K562 (cell line): ENCODE measurements at regions not wholly inside any gene's neighbourhood (a gene's known extent, or its start where the extent isn't known, plus 50 kb on each side); places are given as distances from the start of the nearest gene placed in this dataset.
A peak's percentile ranks its signal among the peaks of the same experiment; 100 is the strongest.

Experiments
- JUN ChIP-seq, 2 experiments: sonication (generic) in 1 of 2; formaldehyde crosslinking in 1 of 2; IDR thresholded peaks; 2 replicates each; pipeline versions ENCODE4 v1.6.1 to v1.8.0; 2012 to 2022; ENCODE audit warnings: borderline replicate concordance in 2 of 2, mild to moderate bottlenecking in 2 of 2, improper control_type of control experiment in 1 of 2, low read depth in 1 of 2, low read length in 1 of 2, missing genetic modification reagents in 1 of 2
- MECOM ChIP-seq: fragments of 250-450 bp; sonication (Bioruptor Pico); IDR thresholded peaks from 2 replicates; pipeline ENCODE4 v1.8.0; 2022; ENCODE audit warnings: inconsistent platforms
- MYC ChIP-seq, 2 experiments: fragments of 250-450 bp in 1 of 2; sonication (Bioruptor Pico) in 1 of 2; IDR thresholded peaks; 2 replicates each; pipeline versions ENCODE4 v1.5.1 to v1.6.1; 2012 to 2021; ENCODE audit warnings: low read depth in 2 of 2, borderline replicate concordance in 1 of 2, improper control_type of control experiment in 1 of 2, low read length in 1 of 2, mild to moderate bottlenecking in 1 of 2, moderate library complexity in 1 of 2
- NCOA2 ChIP-seq, 2 experiments: fragments of 450-650 bp; IDR thresholded peaks; 2 replicates each; pipeline ENCODE4 v1.6.1; 2018; ENCODE audit warnings: mild to moderate bottlenecking in 2 of 2, moderate library complexity in 1 of 2; ENCODE audit not compliant: partially characterized antibody in 2 of 2
- PRMT5 ChIP-seq: sonication (generic); formaldehyde crosslinking; IDR thresholded peaks from 2 replicates; pipeline ENCODE4 v1.5.0; 2020; ENCODE audit warnings: missing genetic modification reagents
- TCFL5 ChIP-seq: fragments of 250-450 bp; sonication (Bioruptor Pico); conservative IDR thresholded peaks from 2 replicates; pipeline ENCODE4 v1.6.1; 2021; ENCODE audit warnings: mild to moderate bottlenecking, moderate library complexity, matching md5 sums
- TOE1 ChIP-seq, 2 experiments: fragments of 450-650 bp in 1 of 2; sonication (generic) in 1 of 2; formaldehyde crosslinking in 1 of 2; IDR thresholded peaks; 2 replicates each; pipeline versions ENCODE4 v1.7.1 to v1.8.0; 2016 to 2022; ENCODE audit warnings: borderline replicate concordance in 2 of 2, mild to moderate bottlenecking in 2 of 2, antibody characterized with exemption in 1 of 2, inconsistent platforms in 1 of 2, low read depth in 1 of 2, missing genetic modification reagents in 1 of 2, moderate library complexity in 1 of 2
- ZC3H8 ChIP-seq: fragments of 450-650 bp; IDR thresholded peaks from 2 replicates; pipeline ENCODE4 v1.6.1; 2017
- ZNF232 ChIP-seq: sonication (generic); formaldehyde crosslinking; IDR thresholded peaks from 2 replicates; pipeline ENCODE4 v1.8.0; 2022; ENCODE audit warnings: mild to moderate bottlenecking, missing genetic modification reagents
- ZNF24 ChIP-seq: fragments of 450-650 bp; IDR thresholded peaks from 2 replicates; pipeline ENCODE4 v1.6.1; 2016
- ZNF3 ChIP-seq: fragments of 250-450 bp; sonication (Bioruptor Pico); IDR thresholded peaks from 2 replicates; pipeline ENCODE4 v1.5.0; 2021; ENCODE audit warnings: mild to moderate bottlenecking, moderate library complexity
- ZNF354B ChIP-seq: fragments of 250-450 bp; sonication (Bioruptor Pico); IDR thresholded peaks from 2 replicates; pipeline ENCODE4 v1.4.0; 2020
- TF ChIP-seq, protein P1 (sequence below), 3 experiments: fragments of 200-800 bp in 1 of 3; sonication (Bioruptor generic) in 1 of 3; sonication (generic) in 1 of 3; formaldehyde crosslinking in 1 of 3; IDR thresholded peaks; 2 replicates each; pipeline versions ENCODE4 v1.6.1 to v1.8.0; 2016 to 2022; ENCODE audit warnings: mild to moderate bottlenecking in 2 of 3, missing compliant biosample characterization in 2 of 3, missing genetic modification characterization in 2 of 3, missing genetic modification reagents in 1 of 3
- TF ChIP-seq, protein P2 (sequence below), 2 experiments: fragments of 450-650 bp; IDR thresholded peaks; 2 replicates each; pipeline ENCODE4 v1.6.1; 2016
- TF ChIP-seq, protein P3 (sequence below): fragments of 250-450 bp; sonication (Bioruptor Pico); IDR thresholded peaks from 2 replicates; pipeline ENCODE4 v1.4.0; 2020; ENCODE audit warnings: borderline replicate concordance
- TF ChIP-seq, protein P4 (sequence below), 2 experiments: fragments of 150-350 bp in 1 of 2; IDR thresholded peaks; 2 replicates each; pipeline ENCODE4 v1.6.1; 2012 to 2016; ENCODE audit warnings: low read depth in 2 of 2, low read length in 2 of 2, mild to moderate bottlenecking in 1 of 2, moderate library complexity in 1 of 2
- TF ChIP-seq, protein P5 (sequence below): fragments of 450-650 bp; formaldehyde crosslinking; IDR thresholded peaks from 2 replicates; pipeline ENCODE4 v1.4.0; 2022; ENCODE audit warnings: missing genetic modification characterization

DNA sequence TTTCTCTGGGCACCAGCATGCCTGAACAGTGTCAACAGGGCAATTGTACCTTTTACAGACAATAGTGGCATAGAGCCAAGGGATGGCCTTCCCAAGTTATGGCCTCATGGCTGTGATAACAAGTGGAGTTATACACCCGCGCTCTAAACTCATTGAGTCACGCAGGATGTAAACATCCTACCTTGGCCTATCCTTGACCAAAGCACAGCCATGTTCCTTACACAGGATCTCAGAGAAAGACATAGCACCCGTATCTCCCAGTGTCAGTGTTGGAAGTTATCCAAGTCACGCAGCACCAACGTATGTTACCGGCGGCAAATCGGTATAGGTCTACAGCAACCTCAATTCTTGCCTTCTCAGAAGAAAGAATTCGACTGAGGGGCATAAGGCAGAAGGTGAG lies 1654.9 kb upstream of the LRRTM3 start (continued):
- TF ChIP-seq, protein P1, sequence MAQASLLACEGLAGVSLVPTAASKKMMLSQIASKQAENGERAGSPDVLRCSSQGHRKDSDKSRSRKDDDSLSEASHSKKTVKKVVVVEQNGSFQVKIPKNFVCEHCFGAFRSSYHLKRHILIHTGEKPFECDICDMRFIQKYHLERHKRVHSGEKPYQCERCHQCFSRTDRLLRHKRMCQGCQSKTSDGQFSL (CRISPR knock-in tag; IDR thresholded peaks at IDR 0.05), result no peak
- TF ChIP-seq, protein P1 (tag; IDR thresholded peaks at IDR 0.05), result peak in 1 of 2 experiments; percentile 51; a peak in 1 of 4 replicates
- TF ChIP-seq TCFL5 (CRISPR knock-in tag) (no peak), PRMT5 (CRISPR knock-in tag) (no peak), TOE1 (IDR thresholded peaks at IDR 0.05; ENCODE audit: borderline replicate concordance) (no peak), TOE1 (CRISPR knock-in tag; IDR thresholded peaks at IDR 0.05; ENCODE audit: borderline replicate concordance, low read depth) (no peak), NCOA2 (IDR thresholded peaks at IDR 0.05; ENCODE audit: partially characterized antibody in 2 of 2) (no peak), ZNF232 (CRISPR knock-in tag) (no peak), ZC3H8 (no peak), MYC (IDR thresholded peaks at IDR 0.05; ENCODE audit: low read depth, low read length) (no peak), MYC (CRISPR knock-in tag; IDR thresholded peaks at IDR 0.05; ENCODE audit: borderline replicate concordance, low read depth) (no peak), MECOM (CRISPR knock-in tag) (no peak), JUN (IDR thresholded peaks at IDR 0.05; ENCODE audit: borderline replicate concordance, low read depth, low read length) (no peak), JUN (CRISPR knock-in tag; IDR thresholded peaks at IDR 0.05; ENCODE audit: borderline replicate concordance) (no peak), ZNF354B (CRISPR knock-in tag) (no peak), ZNF24 (no peak), ZNF3 (CRISPR knock-in tag) (no peak)
- TF ChIP-seq, protein P2, sequence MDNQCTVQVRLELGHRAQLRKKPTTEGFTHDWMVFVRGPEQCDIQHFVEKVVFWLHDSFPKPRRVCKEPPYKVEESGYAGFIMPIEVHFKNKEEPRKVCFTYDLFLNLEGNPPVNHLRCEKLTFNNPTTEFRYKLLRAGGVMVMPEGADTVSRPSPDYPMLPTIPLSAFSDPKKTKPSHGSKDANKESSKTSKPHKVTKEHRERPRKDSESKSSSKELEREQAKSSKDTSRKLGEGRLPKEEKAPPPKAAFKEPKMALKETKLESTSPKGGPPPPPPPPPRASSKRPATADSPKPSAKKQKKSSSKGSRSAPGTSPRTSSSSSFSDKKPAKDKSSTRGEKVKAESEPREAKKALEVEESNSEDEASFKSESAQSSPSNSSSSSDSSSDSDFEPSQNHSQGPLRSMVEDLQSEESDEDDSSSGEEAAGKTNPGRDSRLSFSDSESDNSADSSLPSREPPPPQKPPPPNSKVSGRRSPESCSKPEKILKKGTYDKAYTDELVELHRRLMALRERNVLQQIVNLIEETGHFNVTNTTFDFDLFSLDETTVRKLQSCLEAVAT (IDR thresholded peaks at IDR 0.05), result no peak
- TF ChIP-seq, protein P3, sequence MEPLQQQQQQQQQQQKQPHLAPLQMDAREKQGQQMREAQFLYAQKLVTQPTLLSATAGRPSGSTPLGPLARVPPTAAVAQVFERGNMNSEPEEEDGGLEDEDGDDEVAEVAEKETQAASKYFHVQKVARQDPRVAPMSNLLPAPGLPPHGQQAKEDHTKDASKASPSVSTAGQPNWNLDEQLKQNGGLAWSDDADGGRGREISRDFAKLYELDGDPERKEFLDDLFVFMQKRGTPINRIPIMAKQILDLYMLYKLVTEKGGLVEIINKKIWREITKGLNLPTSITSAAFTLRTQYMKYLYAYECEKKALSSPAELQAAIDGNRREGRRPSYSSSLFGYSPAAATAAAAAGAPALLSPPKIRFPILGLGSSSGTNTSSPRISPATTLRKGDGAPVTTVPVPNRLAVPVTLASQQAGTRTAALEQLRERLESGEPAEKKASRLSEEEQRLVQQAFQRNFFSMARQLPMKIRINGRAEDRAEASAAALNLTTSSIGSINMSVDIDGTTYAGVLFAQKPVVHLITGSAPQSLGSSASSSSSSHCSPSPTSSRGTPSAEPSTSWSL (CRISPR knock-in tag), result no peak
- TF ChIP-seq, protein P4, sequence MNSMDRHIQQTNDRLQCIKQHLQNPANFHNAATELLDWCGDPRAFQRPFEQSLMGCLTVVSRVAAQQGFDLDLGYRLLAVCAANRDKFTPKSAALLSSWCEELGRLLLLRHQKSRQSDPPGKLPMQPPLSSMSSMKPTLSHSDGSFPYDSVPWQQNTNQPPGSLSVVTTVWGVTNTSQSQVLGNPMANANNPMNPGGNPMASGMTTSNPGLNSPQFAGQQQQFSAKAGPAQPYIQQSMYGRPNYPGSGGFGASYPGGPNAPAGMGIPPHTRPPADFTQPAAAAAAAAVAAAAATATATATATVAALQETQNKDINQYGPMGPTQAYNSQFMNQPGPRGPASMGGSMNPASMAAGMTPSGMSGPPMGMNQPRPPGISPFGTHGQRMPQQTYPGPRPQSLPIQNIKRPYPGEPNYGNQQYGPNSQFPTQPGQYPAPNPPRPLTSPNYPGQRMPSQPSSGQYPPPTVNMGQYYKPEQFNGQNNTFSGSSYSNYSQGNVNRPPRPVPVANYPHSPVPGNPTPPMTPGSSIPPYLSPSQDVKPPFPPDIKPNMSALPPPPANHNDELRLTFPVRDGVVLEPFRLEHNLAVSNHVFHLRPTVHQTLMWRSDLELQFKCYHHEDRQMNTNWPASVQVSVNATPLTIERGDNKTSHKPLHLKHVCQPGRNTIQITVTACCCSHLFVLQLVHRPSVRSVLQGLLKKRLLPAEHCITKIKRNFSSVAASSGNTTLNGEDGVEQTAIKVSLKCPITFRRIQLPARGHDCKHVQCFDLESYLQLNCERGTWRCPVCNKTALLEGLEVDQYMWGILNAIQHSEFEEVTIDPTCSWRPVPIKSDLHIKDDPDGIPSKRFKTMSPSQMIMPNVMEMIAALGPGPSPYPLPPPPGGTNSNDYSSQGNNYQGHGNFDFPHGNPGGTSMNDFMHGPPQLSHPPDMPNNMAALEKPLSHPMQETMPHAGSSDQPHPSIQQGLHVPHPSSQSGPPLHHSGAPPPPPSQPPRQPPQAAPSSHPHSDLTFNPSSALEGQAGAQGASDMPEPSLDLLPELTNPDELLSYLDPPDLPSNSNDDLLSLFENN (IDR thresholded peaks at IDR 0.05; ENCODE audit: low read depth in 2 of 2, low read length in 2 of 2), result no peak
- TF ChIP-seq, protein P5, sequence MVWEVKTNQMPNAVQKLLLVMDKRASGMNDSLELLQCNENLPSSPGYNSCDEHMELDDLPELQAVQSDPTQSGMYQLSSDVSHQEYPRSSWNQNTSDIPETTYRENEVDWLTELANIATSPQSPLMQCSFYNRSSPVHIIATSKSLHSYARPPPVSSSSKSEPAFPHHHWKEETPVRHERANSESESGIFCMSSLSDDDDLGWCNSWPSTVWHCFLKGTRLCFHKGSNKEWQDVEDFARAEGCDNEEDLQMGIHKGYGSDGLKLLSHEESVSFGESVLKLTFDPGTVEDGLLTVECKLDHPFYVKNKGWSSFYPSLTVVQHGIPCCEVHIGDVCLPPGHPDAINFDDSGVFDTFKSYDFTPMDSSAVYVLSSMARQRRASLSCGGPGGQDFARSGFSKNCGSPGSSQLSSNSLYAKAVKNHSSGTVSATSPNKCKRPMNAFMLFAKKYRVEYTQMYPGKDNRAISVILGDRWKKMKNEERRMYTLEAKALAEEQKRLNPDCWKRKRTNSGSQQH (CRISPR knock-in tag), result no peak
